HG03460 (cell line): ENCODE measurements at regions not wholly inside any gene's neighbourhood (a gene's known extent, or its start where the extent isn't known, plus 50 kb on each side); places are given as distances from the start of the nearest gene placed in this dataset.
"Not testable (repeated sequence)": the region's sequence is repeated elsewhere in the genome, so short reads cannot be mapped to it uniquely, and the experiment has no call there.

ENCODE experiments used
- ATAC-seq: cut with Tn5 transposase; IDR thresholded peaks from one replicate; pipeline ENCODE4 v1.9.1; 2021; ENCODE audit not compliant: unreplicated experiment

DNA sequence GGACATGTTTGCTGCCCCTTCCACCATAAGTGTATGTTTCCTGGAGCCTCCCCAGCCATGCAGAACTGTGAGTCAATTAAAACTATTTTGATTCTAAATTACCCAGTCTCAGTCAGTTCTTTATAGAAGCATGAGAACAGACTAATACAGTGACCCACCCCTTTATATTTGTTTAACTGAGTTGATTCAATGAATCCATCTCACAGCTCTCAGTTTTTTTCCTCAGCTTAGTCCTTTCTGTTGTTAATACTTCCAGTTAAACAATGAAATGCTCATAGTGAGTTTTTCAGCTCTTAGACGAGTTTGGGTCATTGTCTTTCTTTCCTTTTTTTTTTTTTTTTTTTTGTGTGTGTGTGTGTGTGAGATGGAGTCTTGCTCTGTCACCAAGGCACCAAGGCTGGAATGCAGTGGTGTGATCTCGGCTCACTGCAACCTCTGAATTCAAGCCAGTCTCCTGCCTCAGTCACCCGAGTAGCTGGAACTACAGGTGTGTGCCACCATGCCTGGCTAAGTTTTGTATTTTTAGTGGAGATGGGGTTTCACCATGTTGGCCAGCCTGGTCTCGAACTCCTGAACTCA lies 627.4 kb downstream of the SPATA31A7 start:
- not testable (repeated sequence) for ATAC-seq

DNA sequence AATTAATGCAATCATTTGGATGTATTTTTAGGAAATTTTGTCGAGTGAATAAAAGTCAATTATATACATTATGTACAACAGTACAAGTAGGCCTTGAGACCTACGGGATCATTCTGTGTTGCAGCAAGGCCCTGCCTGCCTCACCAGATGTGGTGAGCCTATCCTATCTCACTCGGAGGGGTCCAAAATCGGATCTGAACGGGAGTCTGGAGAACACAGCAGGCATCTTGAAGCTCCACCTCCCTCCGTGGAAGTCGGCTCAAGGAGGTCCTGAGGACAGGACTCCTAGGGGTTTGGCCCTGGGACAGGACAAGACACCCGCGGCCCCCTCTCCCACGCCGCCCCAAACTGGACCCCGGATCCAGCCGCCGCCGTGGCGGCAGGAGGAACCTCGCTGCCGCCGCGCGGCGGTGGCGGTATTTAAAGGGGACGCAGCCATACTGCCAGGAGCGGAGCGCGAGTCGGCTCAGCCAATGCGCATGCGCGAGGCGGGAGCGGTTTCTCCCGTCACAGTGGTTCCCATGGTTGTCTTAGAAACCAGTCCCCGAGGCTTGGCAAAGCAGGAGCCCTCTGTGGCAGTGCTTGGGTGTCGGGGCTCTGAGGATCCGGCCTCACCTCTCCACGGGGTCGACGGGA lies 663.9 kb downstream of the SPATA31A7 start:
- ATAC-seq, result peak; percentile 64

DNA sequence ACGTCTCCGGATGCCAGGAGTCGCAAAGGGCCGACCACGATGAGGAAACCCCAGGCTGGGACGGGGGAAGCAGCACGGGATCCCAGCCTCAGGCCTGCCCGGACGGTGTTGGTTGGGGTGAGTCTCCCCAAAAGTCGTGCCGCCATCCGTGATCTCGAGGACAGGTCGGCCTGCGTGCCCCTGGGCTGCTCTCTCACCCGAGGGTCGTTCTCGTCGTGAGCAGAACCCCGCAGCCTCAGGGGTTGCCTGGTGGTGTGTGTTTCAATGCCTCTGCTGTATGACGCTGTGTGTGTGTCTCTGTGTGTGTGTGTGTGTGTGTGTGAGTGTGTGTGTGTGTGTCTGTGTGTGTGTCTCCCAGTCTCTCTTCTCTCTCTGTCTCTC lies 664.4 kb downstream of the SPATA31A7 start:
- not testable (repeated sequence) for ATAC-seq

GRCh38 chr9:61856283-61856682 lies 666.4 kb downstream of the SPATA31A7 start:
- not testable (repeated sequence) for ATAC-seq

DNA sequence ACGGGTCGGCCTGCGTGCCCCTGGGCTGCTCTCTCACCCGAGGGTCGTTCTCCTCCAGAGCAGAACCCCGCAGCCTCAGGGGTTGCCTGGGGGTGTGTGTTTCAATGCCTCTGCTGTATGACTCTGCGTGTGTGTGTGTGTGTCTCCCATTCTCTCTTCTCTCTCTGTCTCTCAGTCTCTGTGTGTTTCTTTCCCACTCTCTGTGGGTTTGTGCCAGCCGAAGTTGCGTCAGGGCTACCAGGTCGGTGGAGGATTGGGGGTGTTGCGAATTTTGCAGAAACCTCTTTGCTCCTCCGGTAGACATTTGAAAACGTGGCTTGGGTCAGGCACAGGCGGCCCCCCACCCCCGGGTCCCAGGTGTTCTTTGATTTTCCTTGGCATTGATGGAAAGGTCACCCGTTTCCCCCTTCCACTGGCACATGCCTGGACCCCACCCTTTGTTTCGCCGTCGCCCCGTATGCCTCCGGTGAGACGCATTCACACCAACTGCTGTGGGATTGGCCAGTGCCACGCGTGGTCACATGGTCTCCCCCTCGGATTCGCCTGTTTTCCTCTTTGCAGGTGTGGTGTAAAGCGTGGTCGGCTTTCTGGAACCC lies 667.1 kb downstream of the SPATA31A7 start:
- ATAC-seq, result not testable (repeated sequence)

DNA sequence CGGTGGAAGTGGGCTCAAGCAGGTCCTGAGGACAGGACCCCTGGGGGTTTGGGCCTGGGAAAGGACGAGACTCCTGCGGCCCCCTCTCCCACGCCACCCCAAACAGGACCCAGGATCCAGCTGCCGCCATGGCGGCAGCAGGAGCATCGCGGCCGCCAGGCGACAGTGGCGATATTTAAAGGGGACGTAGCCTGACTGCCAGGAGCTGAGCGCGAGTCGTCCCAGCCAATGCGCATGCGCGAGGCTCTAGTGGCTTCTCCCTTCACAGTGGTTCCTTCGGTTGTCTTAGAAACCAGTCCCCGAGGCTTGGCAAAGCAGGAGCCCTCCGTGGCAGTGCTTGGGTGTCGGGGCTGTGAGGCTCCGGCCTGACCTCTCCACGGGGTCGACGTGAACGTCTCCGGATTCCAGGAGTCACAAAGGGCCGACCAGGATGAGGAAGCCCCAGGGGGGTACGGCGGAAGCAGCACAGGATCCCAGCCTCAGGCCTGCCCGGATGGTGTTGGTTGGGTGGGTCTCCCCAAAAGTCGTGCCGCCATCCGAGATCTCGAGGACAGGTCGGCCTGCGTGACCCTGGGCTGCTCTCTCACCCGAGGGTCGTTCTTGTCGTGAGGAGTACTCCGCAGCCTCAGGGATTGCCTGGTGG lies 668.0 kb downstream of the SPATA31A7 start:
- ATAC-seq, result peak; percentile 84

GRCh38 chr9:61862431-61862971 lies 672.7 kb downstream of the SPATA31A7 start:
- ATAC-seq, result not testable (repeated sequence)

GRCh38 chr9:61864463-61864862 lies 674.6 kb downstream of the SPATA31A7 start:
- ATAC-seq, result not testable (repeated sequence)

- ATAC-seq, result not testable (repeated sequence)
Observed at GRCh38 chr9:61868965-61869364, 679.1 kb downstream of the SPATA31A7 start.

- not testable (repeated sequence) for ATAC-seq
Observed at GRCh38 chr9:61872329-61872728, 682.5 kb downstream of the SPATA31A7 start.
